NCI-H774 (cell line): ENCODE measurements at regions not wholly inside any gene's neighbourhood (a gene's known extent, or its start where the extent isn't known, plus 50 kb on each side); places are given as distances from the start of the nearest gene placed in this dataset.
A peak's percentile ranks its signal among the peaks of the same experiment; 100 is the strongest.
"Not testable (repeated sequence)": the region's sequence is repeated elsewhere in the genome, so short reads cannot be mapped to it uniquely, and the experiment has no call there.

Experiments
- DNase-seq: peaks from one replicate; lab custom pipeline; 2025; lab: John Stamatoyannopoulos, UW

DNA sequence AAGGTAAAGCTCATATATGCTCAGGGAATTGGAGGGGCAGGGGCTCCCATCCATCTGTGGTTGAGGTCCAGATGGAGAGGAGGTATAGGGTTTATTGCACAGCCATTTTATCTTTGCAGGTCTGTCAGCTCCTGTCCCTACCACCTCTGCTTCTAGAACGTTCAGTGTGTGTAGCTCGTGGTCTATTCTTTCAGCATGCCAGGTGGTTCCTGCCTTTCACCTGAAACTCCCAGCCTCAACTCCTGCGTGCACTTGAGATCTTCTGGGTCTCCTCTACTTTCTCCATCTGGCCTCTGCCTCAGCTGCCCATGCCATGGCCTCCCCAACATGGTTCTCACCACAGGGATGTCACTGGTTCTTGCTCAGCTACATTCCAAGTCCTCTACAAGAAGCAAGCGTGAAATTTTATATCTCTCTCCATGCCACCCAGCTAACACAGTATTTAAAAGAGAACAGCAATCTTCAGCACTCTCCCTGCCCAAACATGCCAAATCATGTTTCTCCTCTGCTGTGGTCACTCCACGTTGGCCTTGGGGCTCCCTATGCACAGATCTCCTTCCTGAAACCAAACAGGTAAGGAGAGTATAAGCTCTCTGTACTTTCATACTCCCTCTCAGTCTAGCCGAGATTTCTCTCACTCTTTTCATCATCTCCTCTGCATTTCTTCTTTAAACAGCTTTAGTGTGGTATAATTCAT is 157.8 kb upstream of the TRPC6 start:
- DNase-seq: no peak

DNA sequence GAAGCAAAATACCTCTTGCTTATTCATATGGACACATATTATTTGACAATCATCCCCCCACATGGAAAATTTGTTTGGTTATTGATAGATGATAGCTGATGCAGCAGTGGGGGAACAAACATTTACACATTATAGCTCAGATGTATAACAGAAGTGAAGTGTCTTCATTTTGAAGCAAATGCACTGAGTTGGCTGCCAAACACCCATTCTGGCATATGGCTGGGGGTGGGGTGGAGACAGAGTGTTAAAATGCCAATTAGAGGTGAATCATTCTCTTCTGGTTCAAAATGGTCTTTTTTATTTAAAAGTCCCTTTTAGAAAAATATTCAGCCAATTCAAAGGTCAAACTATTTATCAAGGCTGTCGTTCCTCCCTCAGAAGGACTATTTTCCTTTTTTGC is 157.3 kb upstream of the TRPC6 start:
- no peak for DNase-seq

DNA sequence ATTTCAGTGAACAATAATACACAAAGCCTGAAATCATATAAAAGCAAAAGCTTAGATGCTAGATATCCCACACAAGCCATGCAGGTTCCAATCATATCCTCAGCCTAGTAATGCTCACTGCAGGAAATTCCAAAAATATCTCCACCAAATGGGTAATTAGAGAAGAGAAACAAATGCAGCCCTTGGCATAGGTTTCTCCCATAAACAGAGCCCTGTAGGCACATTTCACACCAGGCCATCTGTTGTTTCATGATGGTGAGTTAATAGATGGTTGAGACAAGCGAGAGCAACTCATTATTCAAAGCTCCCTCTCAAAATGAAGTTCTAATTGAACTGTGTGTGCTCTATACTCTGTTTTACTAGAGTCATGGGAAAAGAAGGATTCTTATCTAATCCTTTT is 154.6 kb upstream of the TRPC6 start:
- DNase-seq: no peak

DNA sequence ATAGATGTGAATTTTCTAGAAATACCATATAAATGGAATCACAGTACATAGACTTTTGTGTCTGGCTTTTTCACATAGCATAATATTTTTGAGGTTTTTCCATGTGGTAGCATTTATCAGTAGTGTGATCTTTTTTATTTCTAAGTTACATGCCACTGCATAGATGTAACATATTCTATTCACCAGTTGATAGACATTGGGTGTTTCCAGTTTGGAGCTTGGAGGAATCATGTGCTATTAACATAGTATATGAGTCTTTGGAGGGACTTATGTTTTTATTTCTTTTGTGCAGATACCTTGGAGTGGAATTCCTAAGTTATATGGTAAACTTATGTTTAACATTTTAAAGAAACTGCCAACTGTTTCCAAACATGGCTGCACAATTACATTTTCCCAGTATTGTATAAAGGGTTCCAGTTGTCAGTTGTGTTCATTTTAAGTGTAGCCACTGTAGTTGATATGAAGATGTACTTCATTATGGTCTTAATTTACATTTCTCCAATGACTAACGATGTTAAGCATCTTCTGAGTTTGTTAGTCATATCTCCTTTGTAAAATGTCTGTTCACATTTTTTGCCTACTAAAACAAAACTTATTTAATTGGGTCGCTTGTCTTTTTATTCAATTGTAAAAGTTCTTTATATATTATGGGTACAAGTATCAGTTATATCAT is 145.7 kb upstream of the TRPC6 start:
- no peak for DNase-seq

DNA sequence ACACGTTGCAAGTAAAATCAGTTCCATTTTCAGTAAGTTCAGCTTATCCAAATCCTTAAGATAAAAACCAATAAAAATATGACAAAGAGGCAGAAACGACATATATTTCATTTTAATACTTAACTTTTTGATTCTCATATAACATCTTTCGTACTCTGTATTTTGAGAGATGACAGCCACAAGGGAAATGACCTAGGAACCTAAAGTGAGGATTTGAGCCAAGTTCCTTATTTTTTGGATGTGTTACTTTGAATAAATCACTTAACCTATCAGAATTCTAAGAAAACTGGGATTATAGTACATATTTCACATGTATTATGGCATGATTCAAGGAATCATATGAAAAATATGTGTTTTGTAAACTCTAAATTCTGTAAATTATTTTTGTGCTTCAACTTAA is 143.6 kb upstream of the TRPC6 start:
- DNase-seq: no peak

DNA sequence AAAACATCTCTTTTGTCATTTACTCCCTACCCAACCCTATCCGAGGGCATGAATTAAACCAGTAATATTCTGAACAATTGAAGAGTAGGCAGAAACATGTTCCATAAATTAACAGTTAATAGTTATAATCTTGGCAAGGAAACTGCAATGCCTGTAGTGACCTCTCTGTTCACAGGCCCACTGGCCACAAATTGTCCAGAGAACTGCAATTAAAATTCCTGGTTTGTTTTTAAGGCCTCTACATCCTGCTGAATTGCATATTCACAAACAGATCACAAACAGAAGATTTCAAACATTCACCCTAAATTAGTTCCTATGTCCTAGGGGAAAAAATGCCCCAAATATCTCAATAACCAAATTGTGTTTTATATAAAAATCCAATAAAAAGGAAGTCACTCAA is 143.2 kb upstream of the TRPC6 start:
- DNase-seq: no peak

DNA sequence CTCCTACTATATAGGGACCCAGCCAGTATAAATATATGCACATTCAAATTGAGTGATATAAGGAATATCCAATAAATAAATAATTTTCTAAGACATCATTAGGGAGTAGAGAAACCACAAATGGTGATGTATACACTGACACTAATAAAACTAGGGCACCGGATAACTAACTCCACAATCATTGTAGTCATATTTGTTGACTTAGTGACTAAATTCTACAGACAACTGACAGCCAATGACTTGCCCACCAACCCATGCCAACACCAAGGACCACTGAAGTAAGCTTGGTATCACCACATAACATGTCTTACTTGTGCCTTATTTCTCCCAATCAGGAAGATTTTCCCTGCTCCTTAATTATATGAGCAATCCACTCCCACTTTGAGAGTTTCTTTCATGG is 139.6 kb upstream of the TRPC6 start:
- DNase-seq: no peak

DNA sequence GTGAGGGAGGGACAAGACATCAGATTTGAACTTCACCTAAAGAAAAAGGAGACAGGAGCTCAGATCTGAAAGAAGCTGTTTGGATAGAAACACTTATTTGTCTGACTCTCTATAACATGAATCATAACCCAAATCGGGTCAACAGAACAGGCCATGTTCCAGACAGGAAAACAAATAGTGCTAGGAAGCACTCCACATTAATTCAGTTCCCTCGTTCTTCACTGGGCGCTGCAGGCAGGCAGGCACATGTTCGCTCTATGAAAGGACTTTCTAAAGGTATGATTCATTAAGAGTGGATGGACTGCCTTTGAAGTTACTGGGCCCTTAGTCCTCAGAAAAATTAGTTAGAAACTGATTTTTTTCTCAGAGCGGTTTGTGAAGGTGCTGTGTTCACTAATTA is 137.5 kb upstream of the TRPC6 start:
- no peak for DNase-seq

DNA sequence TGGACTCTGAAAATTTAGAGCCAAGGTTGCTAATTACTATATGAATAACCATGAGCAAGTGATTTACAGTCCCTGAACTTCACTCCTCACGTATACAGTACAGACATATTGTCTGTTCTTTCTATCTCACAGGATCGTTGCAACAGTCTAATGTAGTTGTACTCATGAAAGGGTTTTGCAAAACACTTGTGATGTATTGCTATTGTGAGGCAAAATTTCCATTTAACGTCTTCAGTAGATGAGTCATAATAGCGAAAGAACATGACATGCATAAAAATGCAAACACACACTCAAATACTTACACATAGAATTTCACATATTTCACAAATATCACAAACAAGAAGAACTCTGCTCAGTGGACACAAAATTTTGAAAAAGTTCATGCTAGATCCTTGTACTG is 134.6 kb upstream of the TRPC6 start:
- no peak for DNase-seq

GRCh38 chr11:101717619-101718018 is 133.8 kb upstream of the TRPC6 start:
- DNase-seq: peak; percentile 30

GRCh38 chr11:101715281-101715680 is 131.5 kb upstream of the TRPC6 start:
- DNase-seq: no peak

DNA sequence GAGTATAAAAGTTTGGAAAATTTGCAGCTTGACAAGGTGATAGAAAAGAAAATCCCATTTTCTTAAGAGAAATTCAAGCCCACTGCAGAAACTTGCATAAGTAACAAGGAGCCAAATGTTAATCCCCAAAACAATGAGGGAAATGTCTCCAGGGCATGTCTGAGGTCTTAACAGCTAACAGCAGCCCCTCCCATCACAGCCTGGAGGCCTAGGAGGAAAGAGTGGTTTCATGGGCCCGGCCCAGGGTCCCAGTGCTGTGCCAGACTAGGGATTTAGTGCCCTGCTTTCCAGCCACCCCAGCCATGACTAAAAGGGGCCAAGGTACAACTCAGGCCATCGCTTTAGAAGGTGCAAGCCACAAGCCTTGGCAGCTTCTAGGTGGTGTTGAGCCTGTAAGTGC is 123.7 kb upstream of the TRPC6 start:
- no peak for DNase-seq

DNA sequence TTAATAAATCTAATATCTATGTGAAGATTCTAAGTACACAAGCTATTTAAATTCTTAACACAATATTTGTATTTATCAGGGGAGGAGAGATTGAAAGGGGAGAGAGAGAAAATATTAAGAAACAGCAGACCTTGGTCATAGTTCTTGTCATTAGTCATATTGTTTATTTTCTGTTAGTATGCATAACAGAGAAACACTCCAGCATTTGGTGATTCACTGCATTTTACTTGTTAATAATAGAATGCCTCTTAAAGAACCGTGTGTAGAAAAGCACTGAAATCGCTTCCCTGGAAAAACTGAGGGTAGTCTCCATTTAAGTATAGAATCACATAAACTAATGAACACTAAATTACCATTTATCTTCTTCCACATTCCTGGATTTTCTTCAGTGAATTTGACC is 122.7 kb upstream of the TRPC6 start:
- no peak for DNase-seq

DNA sequence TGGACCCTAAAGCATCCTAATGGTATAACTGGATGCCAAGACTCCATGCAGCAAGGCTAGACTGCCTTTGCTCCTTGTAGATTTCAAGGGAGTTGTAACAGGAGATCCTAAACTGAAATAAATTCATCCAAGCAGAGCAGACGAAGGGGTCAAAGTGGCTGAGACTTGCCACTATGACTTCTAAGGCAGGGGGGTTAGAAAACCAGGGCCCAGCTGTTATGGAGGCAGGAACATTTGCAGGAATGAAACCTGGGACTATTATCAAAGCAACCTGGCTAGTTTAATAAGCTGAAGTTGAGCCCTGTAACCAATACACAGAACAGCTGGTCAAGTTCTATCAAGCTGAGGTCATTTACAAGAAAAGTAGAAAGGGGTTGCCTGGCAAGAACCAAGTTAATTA is 122.2 kb upstream of the TRPC6 start:
- DNase-seq: no peak

- DNase-seq: not testable (repeated sequence)
These were observed 111.1 kb upstream of the TRPC6 start for GRCh38 chr11:101694869-101695268.

DNA sequence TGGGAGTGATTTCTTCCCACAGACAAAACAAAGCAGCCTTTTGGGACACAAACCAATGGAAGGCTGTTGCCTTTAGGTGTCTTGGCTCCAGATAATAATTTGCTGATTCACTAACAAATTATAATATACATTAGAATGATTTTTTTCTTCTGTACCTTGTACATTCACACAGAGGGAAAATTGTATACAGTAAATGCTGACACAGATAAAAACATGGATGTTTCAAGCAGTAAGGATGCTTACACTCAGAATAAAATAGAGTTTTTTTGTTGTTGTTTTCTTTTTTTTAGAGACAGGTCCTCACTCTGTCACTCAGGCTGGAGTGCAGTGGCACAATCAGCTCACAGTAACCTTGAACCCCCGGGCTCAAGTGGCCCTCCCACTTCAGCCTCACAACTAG is 109.2 kb upstream of the TRPC6 start:
- no peak for DNase-seq

DNA sequence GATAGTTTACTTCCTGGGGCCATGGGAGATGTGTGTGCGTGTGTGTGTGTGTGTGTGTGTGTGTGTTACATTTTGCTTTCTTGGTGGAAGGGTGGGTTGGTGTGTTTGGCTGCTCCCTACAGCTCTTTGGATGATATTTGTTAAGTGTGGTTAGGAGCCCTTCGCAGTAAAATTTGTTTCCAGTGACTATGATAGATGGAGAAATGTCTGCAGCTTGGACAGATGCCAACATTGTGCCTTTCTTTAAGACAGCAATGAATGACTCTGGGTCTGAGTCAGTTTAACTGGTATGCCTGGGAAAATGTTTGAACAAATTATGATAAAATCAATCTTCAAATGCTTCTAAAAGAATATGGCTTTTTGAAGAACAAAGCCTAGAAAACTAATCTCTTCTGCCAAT is 102.7 kb upstream of the TRPC6 start:
- DNase-seq: no peak

- DNase-seq: no peak
These were observed 84.4 kb upstream of the TRPC6 start for GRCh38 chr11:101668236-101668635.

GRCh38 chr11:101666916-101667315 is 83.1 kb upstream of the TRPC6 start:
- DNase-seq: no peak

- no peak for DNase-seq
These were observed 77.8 kb upstream of the TRPC6 start for GRCh38 chr11:101661559-101661958.
